Fibroblast of lung (primary cell): ENCODE measurements at regions not wholly inside any gene's neighbourhood (a gene's known extent, or its start where the extent isn't known, plus 50 kb on each side); places are given as distances from the start of the nearest gene placed in this dataset.

Source experiments
- CTCF ChIP-seq, 2 donors: IDR thresholded peaks in 1 of 2; conservative IDR thresholded peaks in 1 of 2; 1 replicate in 1 of 2; 2 replicates in 1 of 2; pipeline ENCODE4 v1.5.1; 2011 to 2012; ENCODE audit warnings: low read length in 2 of 2, control low read depth in 1 of 2, inconsistent platforms in 1 of 2, low read depth in 1 of 2, mild to moderate bottlenecking in 1 of 2
- EZH2 ChIP-seq: IDR thresholded peaks from 2 replicates; pipeline ENCODE4 v1.5.1; 2012; ENCODE audit warnings: low read length, control low read depth, mild to moderate bottlenecking; ENCODE audit errors: missing control alignments

GRCh38 chr13:85995788-85996418 lies 196.7 kb upstream of the SLITRK6 start:
- TF ChIP-seq CTCF (conservative IDR thresholded peaks at IDR 0.05 in 1 of 2, IDR thresholded peaks at IDR 0.05 in 1 of 2; ENCODE audit: low read depth in 1 of 2, low read length in 2 of 2) (no peak), EZH2 (no peak)
